Transverse colon (tissue), 4 donors: ENCODE measurements at regions not wholly inside any gene's neighbourhood (a gene's known extent, or its start where the extent isn't known, plus 50 kb on each side); places are given as distances from the start of the nearest gene placed in this dataset.

Experiments
- DNase-seq: peaks from one replicate; pipeline ENCODE4 v3.0.0-alpha.2; 2019
- H3K27ac ChIP-seq, 4 donors: fragments of 200-600 bp; sonication (generic); 2 replicates each; pipeline ENCODE4 v1.5.1; 2016 to 2018; ENCODE audit warnings: inconsistent platforms in 4 of 4
- H3K27me3 ChIP-seq: fragments of 200-600 bp; sonication (generic); 2 replicates; pipeline ENCODE4 v1.5.1; 2017; ENCODE audit warnings: inconsistent platforms
- H3K36me3 ChIP-seq, 4 donors: fragments of 200-600 bp; sonication (generic); 2 replicates each; pipeline ENCODE4 v1.5.1; 2017 to 2019; ENCODE audit warnings: inconsistent platforms in 4 of 4
- H3K4me1 ChIP-seq, 4 donors: fragments of 200-600 bp; sonication (generic); 2 replicates each; pipeline ENCODE4 v1.5.1; 2017 to 2020; ENCODE audit warnings: inconsistent platforms in 4 of 4
- H3K4me3 ChIP-seq, 4 donors: fragments of 200-600 bp; sonication (generic); 1 replicate in 1 of 4; 2 replicates in 3 of 4; pipeline versions ENCODE4 v1.5.1 to v1.6.1; 2017 to 2019; ENCODE audit warnings: inconsistent platforms in 4 of 4
- H3K9me3 ChIP-seq, 2 donors: fragments of 200-600 bp; sonication (generic); 2 replicates each; pipeline ENCODE4 v1.5.1; 2017 to 2019; ENCODE audit warnings: inconsistent platforms in 2 of 2
- EP300 ChIP-seq: sonication (generic); formaldehyde crosslinking; IDR thresholded peaks from one replicate; pipeline ENCODE4 v1.6.1; 2017; ENCODE audit warnings: antibody characterized with exemption, low read depth
- POLR2A ChIP-seq: fragments of 450-650 bp; IDR thresholded peaks from one replicate; pipeline ENCODE4 v1.6.1; 2016; ENCODE audit warnings: antibody characterized with exemption, mild to moderate bottlenecking, moderate library complexity
- POLR2AphosphoS5 ChIP-seq, 3 donors: sonication (generic); formaldehyde crosslinking; IDR thresholded peaks; one replicate each; pipeline ENCODE4 v1.6.1; 2016; ENCODE audit warnings: antibody characterized with exemption in 3 of 3
- WGBS, 2 donors: methylation state at CpG; one replicate each; pipeline ENCODE4 v1.1.5; 2018; ENCODE audit warnings: low coverage in 1 of 2; 5-methylcytosine and 5-hydroxymethylcytosine counted together
- in situ Hi-C, 4 donors: fragments of 200-750 bp; cut with MboI; loops; one replicate each; pipeline versions ENCODE4 v1.15.0 to v1.15.1; 2017; ENCODE audit warnings: low sequenced_read_pairs in 3 of 4, low pct_ligation_motif_present in 1 of 4, low pct_unique_long_range_greater_than_20kb in 1 of 4
- intact Hi-C: fragments of 100-400 bp; cut with DNase I; formaldehyde crosslinking; loops from one replicate; pipeline ENCODE4 v1.15.1; 2023; ENCODE audit warnings: low total_unique reads
- TF ChIP-seq, protein P1 (sequence below), 5 experiments: fragments of 200-600 bp in 3 of 5; fragments of 450-650 bp in 2 of 5; sonication (generic) in 3 of 5; IDR thresholded peaks; 1 replicate in 2 of 5; 2 replicates in 3 of 5; pipeline ENCODE4 v1.5.1; 2016 to 2017; ENCODE audit warnings: antibody characterized with exemption in 5 of 5, inconsistent platforms in 3 of 5, mild to moderate bottlenecking in 2 of 5, moderate library complexity in 1 of 5

DNA sequence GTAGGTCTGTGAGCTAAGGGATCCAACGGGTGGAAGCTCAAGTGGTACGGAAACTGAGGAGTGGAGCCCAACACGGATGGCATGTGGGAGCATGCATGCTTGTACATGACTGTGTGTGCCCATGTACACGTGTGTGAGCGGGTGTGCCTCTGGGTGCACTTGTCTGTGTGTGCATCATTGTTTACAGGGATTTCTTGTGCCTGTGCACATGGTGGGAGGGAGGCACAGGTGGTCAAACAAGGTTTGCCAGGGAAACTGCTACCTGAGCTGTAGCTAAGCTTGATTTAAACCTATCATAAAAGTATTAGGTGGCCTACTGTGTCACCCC is 122.5 kb upstream of the MAMLD1 start:
- DNase-seq = no peak
- no peaks in the 10 kb centered on the region for H3K36me3 ChIP-seq
- H3K27ac ChIP-seq = no peak overlapping the region
- H3K4me3 ChIP-seq = no peak overlapping the region
- H3K27me3 ChIP-seq = no peaks in the 10 kb centered on the region
- 75% methylated on average over 5 of the region's 5 CpGs; no CpG with 5 or more reads in 1 of the 2 donors for WGBS, 2 donors
- H3K9me3 ChIP-seq = no peaks in the 10 kb centered on the region
- no peaks in the 10 kb centered on the region for H3K4me1 ChIP-seq
- intact Hi-C loops (no loop called here), in situ Hi-C loops (no loop called here)
- no peak for TF ChIP-seq EP300
- no peak for TF ChIP-seq POLR2A
- TF ChIP-seq POLR2AphosphoS5 (IDR thresholded peaks at IDR 0.05) = no peak
- TF ChIP-seq, protein P1, sequence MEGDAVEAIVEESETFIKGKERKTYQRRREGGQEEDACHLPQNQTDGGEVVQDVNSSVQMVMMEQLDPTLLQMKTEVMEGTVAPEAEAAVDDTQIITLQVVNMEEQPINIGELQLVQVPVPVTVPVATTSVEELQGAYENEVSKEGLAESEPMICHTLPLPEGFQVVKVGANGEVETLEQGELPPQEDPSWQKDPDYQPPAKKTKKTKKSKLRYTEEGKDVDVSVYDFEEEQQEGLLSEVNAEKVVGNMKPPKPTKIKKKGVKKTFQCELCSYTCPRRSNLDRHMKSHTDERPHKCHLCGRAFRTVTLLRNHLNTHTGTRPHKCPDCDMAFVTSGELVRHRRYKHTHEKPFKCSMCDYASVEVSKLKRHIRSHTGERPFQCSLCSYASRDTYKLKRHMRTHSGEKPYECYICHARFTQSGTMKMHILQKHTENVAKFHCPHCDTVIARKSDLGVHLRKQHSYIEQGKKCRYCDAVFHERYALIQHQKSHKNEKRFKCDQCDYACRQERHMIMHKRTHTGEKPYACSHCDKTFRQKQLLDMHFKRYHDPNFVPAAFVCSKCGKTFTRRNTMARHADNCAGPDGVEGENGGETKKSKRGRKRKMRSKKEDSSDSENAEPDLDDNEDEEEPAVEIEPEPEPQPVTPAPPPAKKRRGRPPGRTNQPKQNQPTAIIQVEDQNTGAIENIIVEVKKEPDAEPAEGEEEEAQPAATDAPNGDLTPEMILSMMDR (IDR thresholded peaks at IDR 0.05) = no peak

DNA sequence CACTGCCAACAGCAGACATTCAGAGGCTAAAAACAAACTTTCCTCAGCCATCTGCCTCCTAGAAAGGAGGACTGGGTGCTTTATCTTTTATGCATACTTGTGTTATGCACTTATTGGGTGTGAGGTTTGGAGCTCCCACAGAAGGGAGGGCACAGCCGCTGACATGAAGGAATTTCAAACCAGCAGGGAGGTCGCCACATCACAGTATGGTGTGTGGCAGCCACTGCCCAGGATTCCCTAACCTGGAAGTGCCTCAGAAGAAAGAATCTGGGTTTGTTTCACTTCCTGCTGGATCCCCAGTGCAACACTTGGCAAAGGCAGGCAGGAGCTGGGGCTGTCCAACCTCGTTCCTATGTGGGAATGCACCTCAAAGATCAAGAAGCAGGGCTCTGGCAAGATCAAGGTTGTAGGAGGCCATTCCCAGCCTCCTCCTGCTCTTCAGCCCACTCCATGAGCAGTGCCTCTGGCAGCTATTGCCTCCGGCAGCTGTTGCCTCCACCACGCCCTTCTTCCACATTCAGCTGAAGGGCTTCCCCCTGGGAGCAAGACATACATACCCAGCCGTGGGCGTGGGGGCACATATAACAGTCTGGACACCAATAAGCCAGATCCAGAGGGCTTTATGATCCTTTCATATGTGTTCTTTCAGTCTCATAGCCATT is 109.0 kb upstream of the MAMLD1 start:
- DNase-seq = no peak
- in situ Hi-C loops = no loop called here
- H3K36me3 ChIP-seq = no peaks in the 10 kb centered on the region
- H3K4me3 ChIP-seq = no peak overlapping the region
- intact Hi-C loops = no loop called here
- no peaks in the 10 kb centered on the region for H3K4me1 ChIP-seq
- 67% methylated on average over 7 of the region's 7 CpGs; no CpG with 5 or more reads in 1 of the 2 donors for WGBS, 2 donors
- no peaks in the 10 kb centered on the region for H3K9me3 ChIP-seq
- TF ChIP-seq POLR2AphosphoS5 (IDR thresholded peaks at IDR 0.05) (no peak), EP300 (no peak), POLR2A (no peak)
- TF ChIP-seq, protein P1 (IDR thresholded peaks at IDR 0.05) = no peak
- no peak overlapping the region for H3K27ac ChIP-seq
- no peaks in the 10 kb centered on the region for H3K27me3 ChIP-seq

DNA sequence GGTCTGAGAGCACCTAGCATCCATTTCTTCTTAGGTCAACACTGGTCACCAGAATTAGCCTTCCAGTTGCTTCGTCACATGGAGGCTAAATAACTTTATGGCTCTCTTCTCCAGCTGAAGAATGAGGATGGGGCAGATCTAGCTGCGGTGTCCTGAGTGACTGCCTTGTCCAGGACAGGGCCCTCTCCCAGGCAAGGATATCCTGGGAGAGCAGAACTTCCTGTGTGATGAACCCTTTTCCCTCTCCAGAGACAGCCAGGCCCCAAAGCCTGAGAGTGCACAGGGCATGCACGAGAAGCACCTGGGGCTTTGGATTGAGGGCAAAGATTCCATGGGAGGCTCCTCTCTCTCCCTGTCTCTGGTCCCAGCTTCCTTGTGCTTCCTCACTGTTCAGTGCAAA is 108.2 kb upstream of the MAMLD1 start:
- intact Hi-C loops (no loop called here), in situ Hi-C loops (no loop called here)
- Histone ChIP-seq H3K9me3 (no peaks in the 10 kb centered on the region), H3K27me3 (no peaks in the 10 kb centered on the region), H3K4me1 (no peaks in the 10 kb centered on the region), H3K36me3 (no peaks in the 10 kb centered on the region), H3K27ac (no peak overlapping the region), H3K4me3 (no peak overlapping the region)
- no peak for DNase-seq
- WGBS, 2 donors = 77% methylated on average over 3 of the region's 3 CpGs; no CpG with 5 or more reads in 1 of the 2 donors
- TF ChIP-seq, protein P1 (IDR thresholded peaks at IDR 0.05) = no peak
- TF ChIP-seq EP300 = no peak
- TF ChIP-seq POLR2AphosphoS5 (IDR thresholded peaks at IDR 0.05) = no peak
- no peak for TF ChIP-seq POLR2A

DNA sequence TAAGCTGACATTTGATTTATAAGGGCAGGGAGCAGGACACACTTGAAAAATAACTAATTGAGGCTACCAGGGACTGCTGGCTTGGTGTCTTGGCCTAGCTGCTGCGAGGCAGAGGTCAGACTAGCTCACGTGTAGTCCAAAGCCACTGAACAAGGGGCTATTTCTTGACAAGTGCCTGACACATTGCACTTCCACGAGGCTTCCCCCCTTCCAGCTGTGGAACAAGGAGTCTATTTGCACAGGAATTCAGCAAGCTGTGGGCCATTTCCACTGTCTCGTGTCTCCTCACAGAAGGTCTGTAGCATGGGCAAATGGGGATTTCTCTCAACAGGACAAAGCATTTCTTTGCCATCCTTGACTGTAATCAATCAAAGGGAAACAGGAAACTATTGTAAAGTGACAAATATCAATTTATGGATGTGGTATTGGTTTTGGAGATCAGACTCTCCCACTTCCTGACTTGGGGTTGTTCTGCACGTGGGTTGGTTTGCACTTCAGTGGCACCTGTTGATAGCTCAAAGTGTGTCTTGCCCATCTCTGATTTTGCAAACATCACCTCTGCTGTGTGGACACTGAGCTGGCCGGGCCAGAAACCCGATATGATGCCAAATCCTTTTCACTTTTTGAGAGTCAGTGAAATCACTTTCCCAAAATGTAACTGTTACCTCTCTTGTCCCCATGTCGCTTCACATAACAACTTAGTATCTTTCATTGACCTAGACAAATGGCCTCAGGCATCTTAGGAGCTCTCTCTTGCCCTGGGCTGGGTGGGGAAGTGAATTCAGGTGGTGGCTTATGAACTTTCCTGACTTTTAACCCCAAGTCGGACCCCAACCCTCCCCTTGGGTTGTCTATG is 107.4 kb upstream of the MAMLD1 start:
- no peaks in the 10 kb centered on the region for H3K36me3 ChIP-seq
- H3K27ac ChIP-seq = no peak overlapping the region
- H3K27me3 ChIP-seq = no peaks in the 10 kb centered on the region
- 67% methylated on average over 9 of the region's 9 CpGs; no CpG with 5 or more reads in 1 of the 2 donors for WGBS, 2 donors
- H3K9me3 ChIP-seq = no peaks in the 10 kb centered on the region
- intact Hi-C loops (no loop called here), in situ Hi-C loops (no loop called here)
- TF ChIP-seq POLR2A (no peak), EP300 (no peak), POLR2AphosphoS5 (IDR thresholded peaks at IDR 0.05) (no peak)
- TF ChIP-seq, protein P1 (IDR thresholded peaks at IDR 0.05) = no peak
- H3K4me3 ChIP-seq = no peak overlapping the region
- H3K4me1 ChIP-seq = no peaks in the 10 kb centered on the region
- no peak for DNase-seq
